Astrocyte of the hippocampus (primary cell): ENCODE measurements at regions not wholly inside any gene's neighbourhood (a gene's known extent, or its start where the extent isn't known, plus 50 kb on each side); places are given as distances from the start of the nearest gene placed in this dataset.
A peak's percentile ranks its signal among the peaks of the same experiment; 100 is the strongest.
"Not testable (repeated sequence)": the region's sequence is repeated elsewhere in the genome, so short reads cannot be mapped to it uniquely, and the experiment has no call there.

Experiments
- DNase-seq: peaks from one replicate; pipeline ENCODE4 v3.0.0; 2011; ENCODE audit warnings: low read depth, low spot score

- DNase-seq: no peak
These were observed 208.2 kb upstream of the CMC1 start for GRCh38 chr3:28033059-28033784.

- no peak for DNase-seq
These were observed 204.5 kb upstream of the CMC1 start for GRCh38 chr3:28036599-28037575.

- DNase-seq: no peak
These were observed 202.2 kb upstream of the CMC1 start for GRCh38 chr3:28039234-28039633.

GRCh38 chr3:28039829-28040228, 201.6 kb upstream of the CMC1 start:
- DNase-seq: no peak

DNA sequence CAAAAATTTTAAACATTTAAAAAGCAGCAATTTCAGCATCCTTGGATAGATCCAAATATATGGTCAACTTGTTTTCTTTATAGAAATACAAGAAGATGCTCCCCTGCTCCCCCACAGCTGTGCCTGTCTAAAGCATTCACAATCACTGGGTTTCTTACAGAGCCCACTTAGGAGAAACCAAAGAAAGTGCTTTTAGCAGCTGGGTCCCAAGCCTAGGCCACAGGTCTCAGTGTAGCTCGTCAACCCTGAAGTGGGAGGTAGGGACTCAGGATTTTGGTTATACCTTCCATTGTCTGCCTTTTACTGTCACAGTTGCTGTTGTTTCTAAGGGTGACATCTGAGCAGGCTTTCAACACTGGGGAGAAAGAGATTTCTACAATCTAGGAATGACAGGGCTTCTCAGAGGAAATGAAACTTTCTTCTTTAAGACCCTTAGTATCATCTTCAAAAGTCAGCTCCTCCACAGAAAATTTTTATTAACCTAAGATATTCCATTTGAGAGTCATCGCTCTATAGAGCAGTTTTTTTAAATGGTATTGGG, 199.3 kb upstream of the CMC1 start:
- DNase-seq: no peak

- DNase-seq: no peak
These were observed 198.7 kb upstream of the CMC1 start for GRCh38 chr3:28042707-28043106.

GRCh38 chr3:28050120-28050519, 191.3 kb upstream of the CMC1 start:
- no peak for DNase-seq

- DNase-seq: peak; percentile 5
These were observed 190.5 kb upstream of the CMC1 start for GRCh38 chr3:28050885-28051284.

DNA sequence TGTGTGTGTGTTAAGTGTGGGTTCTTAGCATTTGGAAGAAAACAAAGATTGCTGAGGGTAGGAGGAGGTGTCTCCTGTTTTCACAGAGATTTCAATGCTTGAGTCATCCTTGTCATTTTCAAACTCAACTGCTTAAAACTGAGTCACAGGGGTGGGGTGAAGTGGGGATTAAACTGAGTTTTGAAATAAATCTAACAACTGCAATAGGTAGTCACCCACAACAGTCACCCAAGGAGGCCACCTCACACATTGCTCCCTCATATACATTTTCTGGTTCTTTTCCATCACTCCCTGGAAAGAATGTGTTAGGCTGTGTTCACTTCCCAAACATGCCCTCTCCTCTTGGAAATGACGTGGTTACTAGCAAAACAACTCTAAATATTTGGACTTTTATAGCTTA, 187.7 kb upstream of the CMC1 start:
- DNase-seq: peak; percentile 31

DNA sequence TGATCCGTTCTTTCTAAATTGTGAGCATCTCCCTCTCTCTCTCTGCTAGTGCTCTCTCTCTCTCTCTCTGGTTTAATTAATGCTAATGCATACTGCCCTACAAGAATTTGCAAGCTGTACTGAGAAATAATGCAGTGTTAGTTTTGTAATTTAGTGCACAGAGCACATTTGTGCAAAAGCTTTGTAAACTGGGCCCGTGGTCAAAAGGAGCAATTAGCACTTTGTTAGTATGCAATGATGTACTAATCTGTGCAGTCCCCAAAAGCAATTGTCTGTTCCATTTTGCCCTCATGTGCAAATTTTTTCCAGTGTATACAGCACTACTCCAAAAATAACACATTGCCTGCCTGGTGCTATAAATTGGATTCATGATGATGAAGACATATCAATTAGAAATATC, 184.6 kb upstream of the CMC1 start:
- no peak for DNase-seq

- no peak for DNase-seq
These were observed 183.9 kb upstream of the CMC1 start for GRCh38 chr3:28057539-28057938.

DNA sequence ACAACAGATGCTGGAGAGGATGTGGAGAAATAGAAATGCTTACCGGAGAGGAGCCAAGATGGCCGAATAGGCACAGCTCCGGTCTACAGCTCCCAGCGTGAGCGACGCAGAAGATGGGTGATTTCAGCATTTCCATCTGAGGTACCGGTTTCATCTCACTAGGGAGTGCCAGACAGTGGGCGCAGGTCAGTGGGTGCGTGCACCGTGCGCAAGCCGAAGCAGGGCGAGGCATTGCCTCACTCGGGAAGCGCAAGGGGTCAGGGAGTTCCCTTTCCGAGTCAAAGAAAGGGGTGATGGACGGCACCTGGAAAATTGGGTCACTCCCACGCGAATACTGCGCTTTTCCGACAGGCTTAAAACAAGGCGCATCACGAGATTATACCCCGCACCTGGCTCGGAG, 182.2 kb upstream of the CMC1 start:
- not testable (repeated sequence) for DNase-seq

DNA sequence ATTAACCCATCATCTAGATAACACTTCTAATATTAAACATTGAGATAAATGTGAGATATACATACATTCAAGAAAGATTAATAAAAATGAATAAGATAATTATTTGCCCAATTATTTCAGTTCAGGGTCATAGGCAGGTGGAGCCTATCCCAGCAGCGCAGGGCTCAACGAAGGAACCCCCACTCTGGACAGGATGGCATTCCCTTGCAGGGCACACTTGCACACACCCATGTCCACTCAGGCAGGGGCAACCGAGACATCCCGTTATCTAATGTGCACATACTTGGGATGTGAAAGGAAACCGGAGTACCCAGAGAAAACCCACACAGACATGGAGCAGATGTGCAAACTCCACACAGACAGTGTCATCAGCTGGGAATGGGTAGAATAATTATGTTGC, 175.4 kb upstream of the CMC1 start:
- DNase-seq: no peak

GRCh38 chr3:28067014-28067413, 174.4 kb upstream of the CMC1 start:
- DNase-seq: no peak

- DNase-seq: no peak
These were observed 173.1 kb upstream of the CMC1 start for GRCh38 chr3:28068342-28068741.

DNA sequence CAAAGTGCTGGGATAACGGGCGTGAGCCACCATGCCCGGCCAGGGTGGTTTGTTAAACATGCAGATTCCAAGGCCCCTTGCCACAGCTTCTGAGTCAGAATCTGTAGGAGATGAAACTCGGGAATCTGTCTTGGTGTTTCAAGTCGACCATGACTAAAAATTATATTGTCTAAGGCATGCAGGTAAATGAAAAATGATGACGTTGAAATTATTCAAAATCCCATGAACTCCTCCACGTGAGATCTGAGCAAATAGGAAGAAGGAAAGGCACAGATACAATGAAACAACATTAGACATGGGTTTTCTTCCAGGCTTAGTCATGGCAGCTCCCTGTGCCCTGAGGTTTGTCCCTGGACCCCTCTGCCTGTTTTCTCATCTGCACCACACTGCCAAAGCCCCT, 172.0 kb upstream of the CMC1 start:
- no peak for DNase-seq

DNA sequence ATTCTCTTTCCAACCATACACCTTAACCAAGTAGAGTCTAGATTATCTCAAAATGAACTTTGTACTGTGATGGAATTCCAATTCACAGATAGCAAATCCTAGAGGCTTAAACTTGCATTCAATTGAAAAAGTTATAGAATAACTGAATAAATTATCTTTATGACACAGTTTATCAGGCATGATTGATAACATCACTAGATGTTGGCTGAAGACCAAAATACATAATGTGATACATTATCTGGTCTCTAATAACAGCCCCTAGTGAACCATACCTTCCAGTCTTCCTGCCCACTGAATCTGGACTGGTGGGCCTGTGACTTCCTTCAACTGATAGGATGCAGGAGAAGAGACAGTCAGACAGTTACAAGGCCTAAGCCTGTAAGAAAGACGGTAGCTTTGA, 165.2 kb upstream of the CMC1 start:
- DNase-seq: no peak

DNA sequence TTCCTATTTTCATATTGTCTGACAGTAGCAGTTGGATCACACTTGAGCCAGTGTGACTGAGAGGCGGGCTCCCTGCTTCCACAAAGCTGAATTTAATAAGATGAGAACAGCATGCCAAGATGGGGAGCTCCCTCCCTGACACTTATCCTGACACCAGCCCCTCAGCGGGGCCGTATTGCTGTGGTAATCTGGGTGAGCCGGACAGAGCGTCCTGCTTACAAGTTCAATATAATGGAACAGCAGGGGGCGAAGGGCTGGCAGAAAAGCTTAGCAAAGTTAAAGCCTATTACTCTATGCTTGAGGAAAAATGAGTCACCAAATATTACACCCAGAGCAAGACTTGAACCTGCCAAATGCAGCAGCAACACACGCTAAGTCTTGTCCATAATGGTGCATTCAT, 163.8 kb upstream of the CMC1 start:
- DNase-seq: peak; percentile 80

DNA sequence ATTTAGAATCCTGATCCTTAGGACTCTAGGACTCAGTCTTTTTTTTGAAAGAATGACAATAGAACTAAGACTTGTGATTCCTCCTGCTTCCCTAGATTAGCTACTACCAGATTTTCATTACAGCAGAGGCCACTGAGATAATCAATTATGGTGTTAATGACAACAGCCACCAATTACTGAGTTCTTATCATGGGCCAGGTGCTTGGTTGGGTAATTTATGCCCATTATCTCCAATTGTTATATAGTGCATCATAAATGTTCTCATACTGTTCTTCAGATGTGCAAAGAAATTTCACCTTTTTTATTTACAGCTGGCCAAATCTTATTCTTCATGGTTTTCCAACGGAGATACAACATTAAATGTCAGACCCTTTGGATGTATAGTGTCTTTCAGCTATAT, 162.9 kb upstream of the CMC1 start:
- DNase-seq: no peak

- DNase-seq: no peak
These were observed 160.7 kb upstream of the CMC1 start for GRCh38 chr3:28080716-28081115.

GRCh38 chr3:28081533-28081947, 159.9 kb upstream of the CMC1 start:
- no peak for DNase-seq

GRCh38 chr3:28087591-28087990, 153.8 kb upstream of the CMC1 start:
- peak; percentile 52 for DNase-seq
